Muscle of arm (tissue), 1 donor: ENCODE measurements at regions not wholly inside any gene's neighbourhood (a gene's known extent, or its start where the extent isn't known, plus 50 kb on each side); places are given as distances from the start of the nearest gene placed in this dataset.

ENCODE experiments used
- DNase-seq: peaks from one replicate; pipeline ENCODE4 v3.0.0-alpha.2; 2013

- no peak for DNase-seq
Observed at GRCh38 chr2:198701481-198701880, 756.3 kb downstream of the SATB2 start.

DNA sequence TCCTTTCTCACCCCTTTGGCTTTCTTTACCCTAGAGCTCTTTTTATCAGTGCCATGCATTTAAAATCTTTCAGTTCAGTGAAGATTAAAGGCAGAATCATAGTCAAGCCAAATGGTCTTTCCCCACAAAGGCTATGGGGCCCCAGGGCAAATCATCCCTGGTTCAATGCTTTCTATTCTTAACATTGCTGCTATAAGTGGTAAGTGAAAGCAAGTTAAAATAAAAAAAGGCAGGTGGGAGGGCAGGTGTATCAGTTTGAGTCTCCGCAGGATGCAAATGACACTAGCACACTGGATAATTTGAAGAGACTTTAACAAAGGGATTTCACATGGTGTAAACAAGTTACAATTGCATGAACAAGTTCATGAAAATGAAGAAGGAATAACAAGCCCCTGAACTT lies 757.4 kb downstream of the SATB2 start:
- DNase-seq: no peak

DNA sequence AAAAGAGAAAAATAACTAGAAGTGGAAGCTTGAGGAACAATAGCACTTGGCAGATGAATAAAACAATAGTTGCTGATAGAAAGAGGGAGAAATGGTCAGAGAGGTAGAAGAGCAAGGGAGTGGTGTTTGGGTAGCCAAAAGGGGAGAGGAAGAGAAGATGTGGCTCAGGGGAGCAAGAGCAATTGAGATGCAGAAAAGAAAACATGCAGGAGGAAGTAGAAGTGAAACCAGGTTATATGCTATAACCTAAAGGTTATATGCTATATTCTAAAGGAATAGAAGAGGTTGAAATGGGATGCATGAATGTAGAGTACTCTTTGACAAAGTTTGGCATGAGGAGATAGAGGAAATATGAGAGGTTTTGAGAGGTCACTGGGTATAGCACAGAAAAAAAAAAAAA lies 759.5 kb downstream of the SATB2 start:
- no peak for DNase-seq

DNA sequence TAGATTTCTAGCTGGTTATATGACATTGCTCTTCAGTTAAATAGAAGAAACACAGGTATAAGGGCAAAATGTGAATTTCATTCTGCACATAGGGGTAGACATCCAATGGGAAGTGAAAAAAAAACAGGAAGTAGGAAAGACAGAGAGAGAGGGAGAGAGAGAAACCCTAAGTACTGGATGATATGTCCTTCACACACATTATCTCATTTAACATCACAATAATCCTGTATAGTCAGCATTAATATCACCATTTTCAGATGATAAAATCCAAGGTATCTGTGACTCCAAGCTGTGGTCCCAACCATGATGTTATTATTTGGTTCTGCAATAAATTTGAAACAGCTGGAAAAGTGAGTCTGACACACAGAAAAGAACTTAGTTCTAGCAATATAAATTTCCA lies 759.9 kb downstream of the SATB2 start:
- DNase-seq: no peak

DNA sequence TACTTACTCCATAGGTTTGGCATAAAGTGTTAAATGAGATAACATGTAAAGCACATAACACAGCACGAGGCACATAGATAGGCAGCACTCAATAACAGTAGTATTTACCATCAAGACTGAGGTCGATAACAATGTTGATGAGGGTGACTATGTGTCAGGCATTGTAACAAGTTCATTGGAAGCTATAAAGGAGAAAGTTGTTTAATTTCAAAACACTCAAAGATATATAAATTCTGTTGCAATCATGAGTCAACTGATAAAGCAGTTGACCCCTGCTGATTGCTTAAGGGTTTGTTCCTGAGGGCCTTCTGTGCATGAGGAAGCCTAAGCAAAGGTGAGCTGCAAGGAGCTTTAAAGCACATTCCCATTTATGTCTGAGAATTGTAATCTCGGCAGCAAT lies 760.5 kb downstream of the SATB2 start:
- no peak for DNase-seq

DNA sequence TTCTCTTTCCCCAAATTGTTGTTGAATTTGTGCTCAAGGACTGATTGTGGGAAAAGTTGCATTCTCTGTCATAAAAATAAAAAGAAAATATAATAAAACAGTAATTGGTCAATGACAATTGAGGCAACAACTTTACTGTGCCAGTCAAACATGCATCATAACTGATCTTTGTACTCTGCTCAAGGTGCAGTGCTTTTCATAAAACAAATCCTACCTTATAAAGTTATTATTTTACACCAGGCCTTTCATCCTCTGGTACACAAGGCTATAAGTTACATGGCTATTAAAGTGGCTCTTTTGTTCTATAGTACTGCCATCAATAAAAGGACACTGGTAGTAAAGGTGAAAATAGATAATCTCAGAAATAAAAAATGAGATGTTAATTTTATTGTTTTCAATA lies 761.9 kb downstream of the SATB2 start:
- no peak for DNase-seq

GRCh38 chr2:198692907-198693510 lies 764.7 kb downstream of the SATB2 start:
- no peak for DNase-seq

- DNase-seq: no peak
Observed at GRCh38 chr2:198691236-198691635, 766.5 kb downstream of the SATB2 start.

- no peak for DNase-seq
Observed at GRCh38 chr2:198664321-198664720, 793.4 kb downstream of the SATB2 start.

DNA sequence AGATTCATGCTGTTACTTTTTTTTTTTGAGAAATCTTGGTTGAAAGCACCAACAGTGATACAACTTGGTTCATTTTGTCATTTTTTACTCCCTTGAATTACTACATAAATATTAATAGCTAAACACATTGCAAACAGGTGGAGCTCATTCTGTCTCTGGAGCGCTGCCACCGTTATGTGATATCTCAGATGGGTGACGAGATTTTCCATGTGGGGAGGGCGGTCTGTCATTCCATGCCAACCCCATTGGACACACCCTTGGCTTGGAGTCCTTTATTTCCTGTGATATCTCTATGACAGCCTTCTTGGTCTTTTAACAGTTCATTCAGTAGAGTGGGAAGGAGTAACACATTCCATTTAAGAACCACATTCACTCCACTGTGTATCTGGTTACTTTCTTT lies 794.8 kb downstream of the SATB2 start:
- DNase-seq: peak; percentile 34

DNA sequence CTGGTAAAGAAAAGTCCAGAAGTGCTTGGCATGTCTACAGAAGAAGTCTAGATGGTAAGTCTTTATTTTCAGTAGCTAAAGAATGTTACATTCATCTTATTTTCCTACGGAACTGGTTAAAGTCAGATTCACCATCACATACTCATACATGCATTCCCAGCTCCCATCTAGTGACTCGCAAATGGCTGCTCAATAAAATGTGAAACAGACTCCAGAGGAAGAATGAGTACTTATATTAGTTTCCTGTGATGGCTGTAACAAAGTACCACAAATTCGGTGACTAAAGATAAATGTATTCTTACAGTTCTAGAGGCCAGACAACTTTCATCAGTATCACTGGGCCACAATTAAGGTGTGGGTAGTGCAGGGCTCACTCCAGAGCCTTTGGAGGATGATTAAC lies 797.2 kb downstream of the SATB2 start:
- DNase-seq: no peak

DNA sequence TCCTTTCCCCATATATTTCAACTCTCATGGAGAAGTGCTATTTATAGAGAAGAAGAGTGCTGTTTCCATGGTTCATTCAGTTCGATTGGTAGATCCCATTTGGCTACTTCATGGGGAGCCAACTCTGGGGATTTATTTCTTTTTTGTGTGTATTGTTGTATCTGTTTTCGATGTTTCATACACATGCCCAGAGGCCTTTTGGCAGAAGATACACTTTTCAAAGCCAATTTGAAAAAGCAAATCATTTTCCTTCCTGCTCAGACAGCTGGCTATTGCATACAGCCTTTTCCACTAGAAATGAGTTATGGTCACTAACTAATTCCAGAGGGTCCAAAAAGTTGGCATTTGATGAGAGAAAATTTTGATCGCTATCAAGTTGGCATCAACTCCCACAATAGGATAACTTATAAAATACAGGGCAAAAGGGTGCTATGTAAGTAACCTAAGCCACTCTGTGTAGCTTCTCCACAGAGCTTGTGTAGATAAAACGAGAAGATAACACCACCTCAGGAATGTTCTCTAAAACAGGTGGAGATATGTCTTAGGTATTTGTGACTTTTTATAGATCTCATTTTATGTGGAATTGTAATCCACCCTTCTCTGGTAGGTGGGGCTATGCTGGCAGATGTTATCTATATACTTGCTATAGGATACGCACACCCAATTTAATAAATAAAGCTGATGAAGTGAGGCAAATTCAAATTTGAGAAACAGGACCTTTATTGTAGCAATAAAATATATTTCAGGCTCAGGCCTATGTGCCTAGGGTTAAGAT lies 798.5 kb downstream of the SATB2 start:
- DNase-seq: peak; percentile 24

DNA sequence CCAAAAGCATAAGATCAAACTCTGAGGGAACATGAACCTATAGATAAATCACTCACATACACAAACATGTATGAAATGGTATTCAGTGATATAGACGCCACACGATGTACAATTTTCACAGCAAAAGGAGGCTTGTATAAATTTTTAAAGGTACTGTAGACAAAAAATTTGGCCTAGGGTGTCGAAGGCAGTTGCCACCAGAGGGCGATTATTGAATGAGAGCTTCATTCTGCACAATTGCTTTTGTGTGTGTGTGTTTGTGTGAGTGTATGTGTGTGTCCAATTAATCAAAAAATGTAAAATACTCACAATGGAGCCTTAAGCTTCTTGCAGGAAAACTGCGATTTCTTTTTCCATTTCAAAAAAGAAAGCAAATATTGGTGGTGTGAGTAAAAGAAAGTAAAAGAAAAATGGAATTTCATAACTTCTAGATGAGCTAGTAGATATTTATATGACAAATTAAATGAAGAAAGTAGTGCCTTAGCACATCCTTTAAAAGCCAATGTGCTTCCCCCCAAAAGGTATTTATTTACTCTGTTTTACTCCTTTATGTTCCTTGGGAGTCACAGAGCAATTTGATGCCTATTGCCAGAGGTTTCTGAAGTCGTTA lies 800.1 kb downstream of the SATB2 start:
- no peak for DNase-seq

DNA sequence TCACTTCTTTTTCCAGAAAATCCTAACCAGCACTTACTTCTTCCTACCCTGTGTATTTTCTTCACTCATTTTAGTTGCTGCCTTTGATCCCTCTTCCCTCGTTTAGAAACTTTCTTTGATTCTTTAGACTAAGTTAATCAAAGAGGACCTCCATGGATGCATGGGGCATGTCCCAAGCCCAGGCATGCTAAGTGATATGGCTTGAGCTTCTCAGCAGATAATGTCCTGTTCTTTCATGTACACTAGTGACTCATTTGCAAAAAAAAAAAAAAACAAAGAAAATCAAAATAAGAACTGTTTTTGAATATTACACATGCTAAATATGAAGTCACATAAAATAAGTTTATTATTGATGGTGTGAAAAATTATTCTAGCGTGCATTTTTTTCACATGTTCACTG lies 800.9 kb downstream of the SATB2 start:
- DNase-seq: no peak

DNA sequence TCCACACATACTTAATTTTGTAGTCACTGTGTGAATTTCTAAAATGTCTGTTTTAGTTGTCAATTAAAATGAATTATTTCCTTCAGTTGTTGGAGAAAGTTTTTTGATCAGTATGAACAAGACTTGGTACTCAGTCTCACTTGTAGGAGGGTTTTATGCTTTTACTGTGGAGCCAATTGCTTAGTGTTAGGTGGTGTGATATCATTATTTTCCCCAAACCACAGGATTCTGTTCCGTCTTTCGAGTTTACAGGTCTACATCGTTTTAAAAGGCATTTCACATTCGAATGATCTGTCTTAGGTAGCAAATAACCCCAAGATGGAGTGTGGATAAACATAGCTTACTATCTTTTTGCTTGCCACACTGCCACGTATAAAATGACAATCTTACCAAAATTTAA lies 803.1 kb downstream of the SATB2 start:
- no peak for DNase-seq

DNA sequence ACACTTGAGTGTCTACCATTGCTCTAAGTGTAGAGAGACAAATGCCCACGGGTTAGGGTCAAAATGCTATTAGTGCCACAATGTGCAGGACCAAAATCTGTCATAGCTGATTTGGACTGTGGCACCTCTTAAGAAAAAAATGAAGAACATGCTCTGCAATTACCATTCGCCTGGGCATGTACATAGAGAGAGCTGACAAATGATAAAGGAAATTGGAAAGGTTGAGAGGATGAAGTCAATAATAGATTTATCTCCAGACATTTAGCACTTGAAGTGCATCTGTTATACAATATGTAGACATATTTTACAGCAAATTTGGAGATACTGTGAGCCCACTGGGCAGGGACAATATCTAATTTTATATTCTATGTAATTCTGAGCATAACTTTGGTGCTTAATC lies 804.4 kb downstream of the SATB2 start:
- DNase-seq: no peak

DNA sequence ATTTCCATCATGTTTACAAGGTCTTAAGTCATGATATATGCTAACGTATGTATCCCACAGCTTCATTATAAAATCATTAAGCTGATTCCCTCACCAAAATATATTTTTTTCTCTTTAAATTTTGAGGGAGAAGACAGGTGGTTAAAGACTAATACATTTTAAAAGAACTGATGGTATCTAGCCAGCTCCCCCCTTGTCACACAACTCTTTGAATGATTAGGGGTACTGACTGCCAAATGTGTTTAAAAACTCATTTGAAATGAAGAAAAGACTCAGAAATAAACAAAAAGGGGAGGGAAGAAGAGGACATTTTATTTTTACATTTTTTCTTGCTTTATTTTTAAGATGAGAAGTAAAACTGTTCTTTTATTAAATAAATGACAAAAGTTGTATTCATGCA lies 805.3 kb downstream of the SATB2 start:
- no peak for DNase-seq

GRCh38 chr2:198645816-198646215 lies 811.9 kb downstream of the SATB2 start:
- DNase-seq: no peak

DNA sequence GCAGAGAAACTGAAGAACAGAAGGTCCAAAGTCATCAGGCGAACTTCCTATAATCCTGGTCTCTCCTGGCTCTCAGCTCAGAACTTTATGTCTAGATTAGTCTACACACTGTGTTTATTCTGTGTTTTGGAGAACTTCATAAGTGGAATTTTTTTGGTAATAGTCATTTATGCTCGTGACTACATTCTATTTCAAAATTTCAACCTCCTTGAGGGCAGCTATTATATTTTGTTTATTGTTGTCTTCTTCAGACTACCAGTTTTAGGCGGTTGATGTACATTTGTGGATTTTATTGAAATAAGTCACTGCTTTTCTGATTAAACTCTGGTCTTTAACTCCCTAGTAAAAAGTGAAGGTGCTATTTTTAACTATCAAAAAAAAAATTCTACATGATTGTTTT lies 816.6 kb downstream of the SATB2 start:
- DNase-seq: no peak

DNA sequence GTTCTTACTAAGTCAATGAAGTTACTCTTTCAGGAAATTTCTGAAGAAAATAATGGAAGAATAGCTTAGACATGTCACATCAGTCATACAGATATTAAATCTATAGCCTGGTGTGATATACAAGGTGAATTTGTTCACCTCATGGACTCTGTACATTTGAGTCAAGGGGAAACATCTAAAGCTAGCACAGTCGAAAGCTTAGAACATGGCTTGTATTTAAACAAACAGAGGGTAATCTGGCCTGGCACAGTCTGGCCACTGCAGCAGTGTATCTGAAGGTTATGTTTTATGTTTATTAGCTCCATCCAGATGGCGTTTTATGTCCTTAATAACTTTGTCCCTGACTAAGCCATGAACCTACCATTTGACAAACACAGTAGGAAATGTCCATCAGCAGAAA lies 817.3 kb downstream of the SATB2 start:
- no peak for DNase-seq

- no peak for DNase-seq
Observed at GRCh38 chr2:198639580-198639979, 818.2 kb downstream of the SATB2 start.

GRCh38 chr2:198638577-198638976 lies 819.2 kb downstream of the SATB2 start:
- no peak for DNase-seq

DNA sequence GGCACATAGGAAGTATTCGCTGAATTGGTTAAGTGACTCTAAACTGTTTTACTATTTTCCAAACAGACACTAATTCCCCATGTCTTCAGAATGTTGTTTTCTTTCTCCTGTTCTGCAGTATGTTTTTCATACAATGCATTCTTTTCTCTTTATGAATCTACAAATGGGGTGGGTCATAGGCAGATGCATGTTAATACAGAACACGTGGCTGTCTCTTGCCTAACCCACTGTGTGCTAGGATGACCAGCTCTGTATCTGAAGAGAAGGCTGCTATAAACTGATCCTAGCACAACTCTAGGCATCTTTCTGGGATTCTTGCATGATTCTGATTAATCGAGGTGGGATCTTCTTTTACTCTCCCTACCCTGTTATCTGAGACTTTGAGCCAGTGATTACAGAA lies 826.0 kb downstream of the PLCL1 start:
- DNase-seq: no peak

GRCh38 chr2:198628596-198628995 lies 824.2 kb downstream of the PLCL1 start:
- no peak for DNase-seq
